ENCODE measurements at regions not wholly inside any gene's neighbourhood (a gene's known extent, or its start where the extent isn't known, plus 50 kb on each side); places are given as distances from the start of the nearest gene placed in this dataset.
A peak's percentile ranks its signal among the peaks of the same experiment; 100 is the strongest.

- Mint-ChIP-seq H3K27ac (no peak overlapping the region), H3K4me3 (no peak overlapping the region), H3K27me3 (ENCODE audit: insufficient read depth) (peaks cover 17% of the 10 kb centered on the region), H3K36me3 (ENCODE audit: low read depth) (no peaks in the 10 kb centered on the region), H3K9me3 (no peaks in the 10 kb centered on the region), H3K4me1 (ENCODE audit: low read depth) (no peaks in the 10 kb centered on the region)
- DNase-seq (ENCODE audit: low spot score): no peak
- intact Hi-C loops (cut with micrococcal nuclease): no loop called here
Observed at GRCh38 chr1:87949711-87950110, 621.0 kb downstream of the LMO4 start.

DNA sequence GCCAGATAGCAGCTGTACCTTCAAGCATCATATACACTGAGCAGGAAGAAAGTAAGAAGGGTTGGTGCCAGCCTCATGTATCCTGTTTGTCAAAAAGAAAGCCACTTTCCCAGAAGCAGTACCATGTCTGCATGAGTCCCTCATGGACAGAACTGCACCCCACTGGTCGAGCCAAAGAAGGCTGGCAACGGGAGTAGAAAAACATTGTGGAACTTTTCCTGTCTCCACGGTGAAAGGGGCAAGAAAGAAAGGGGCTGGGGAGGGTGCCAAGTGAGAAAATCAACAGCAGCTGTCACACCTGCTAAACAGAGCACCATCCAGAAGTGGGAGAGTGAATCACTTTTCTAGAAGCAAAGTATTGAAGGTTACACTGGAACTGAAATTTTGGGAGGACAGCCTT, 621.7 kb downstream of the LMO4 start:
- Mint-ChIP-seq H3K27me3 (ENCODE audit: insufficient read depth) (peaks cover 17% of the 10 kb centered on the region), H3K36me3 (ENCODE audit: low read depth) (no peaks in the 10 kb centered on the region), H3K9me3 (no peaks in the 10 kb centered on the region), H3K4me3 (no peak overlapping the region), H3K4me1 (ENCODE audit: low read depth) (no peaks in the 10 kb centered on the region), H3K27ac (no peak overlapping the region)
- intact Hi-C loops (cut with micrococcal nuclease): no loop called here
- DNase-seq (ENCODE audit: low spot score): no peak

DNA sequence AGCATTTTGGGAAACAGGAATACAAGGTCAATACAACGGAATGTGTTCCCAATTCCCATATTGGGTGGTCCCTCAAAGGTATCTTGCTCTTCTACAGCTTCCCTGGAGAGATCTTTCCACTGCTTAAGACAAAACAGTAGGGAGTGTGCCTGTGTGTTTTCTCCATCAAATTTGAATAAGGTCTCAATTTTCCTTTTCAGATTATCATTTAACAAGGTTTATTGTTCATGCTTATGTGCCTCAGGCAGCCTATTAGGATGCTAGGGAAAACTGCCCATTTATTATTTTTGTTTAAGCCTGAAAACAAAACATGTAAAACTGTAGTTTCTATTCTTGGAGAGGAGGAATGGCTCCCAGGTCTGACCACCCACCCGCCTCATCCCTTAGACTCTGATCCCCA, 622.7 kb downstream of the LMO4 start:
- Mint-ChIP-seq H3K9me3 (no peaks in the 10 kb centered on the region), H3K4me3 (no peak overlapping the region), H3K4me1 (ENCODE audit: low read depth) (no peaks in the 10 kb centered on the region), H3K27ac (no peak overlapping the region), H3K36me3 (ENCODE audit: low read depth) (no peaks in the 10 kb centered on the region), H3K27me3 (ENCODE audit: insufficient read depth) (peaks cover 17% of the 10 kb centered on the region)
- no peak for DNase-seq (ENCODE audit: low spot score)
- intact Hi-C loops (cut with micrococcal nuclease): no loop called here

DNA sequence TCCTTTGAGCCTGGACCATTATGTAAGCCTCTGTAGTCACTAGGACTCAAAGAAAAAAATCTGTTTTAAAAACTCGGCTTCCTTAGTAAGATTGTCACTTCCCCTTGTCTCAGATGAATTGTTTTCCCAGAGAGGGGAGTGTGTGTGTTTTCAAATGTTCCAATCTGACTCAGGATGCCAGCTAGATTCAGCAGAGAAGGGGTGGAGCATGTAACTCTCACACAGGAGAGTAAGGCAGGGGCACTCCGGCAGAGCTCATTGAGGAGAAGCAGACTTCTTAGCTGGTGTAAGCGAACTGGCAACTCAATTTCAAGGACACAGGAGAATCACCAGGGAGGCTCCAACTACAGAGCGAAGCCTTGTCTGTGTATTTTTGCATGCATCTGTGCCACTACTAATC, 623.2 kb downstream of the LMO4 start:
- H3K9me3 Mint-ChIP-seq: no peaks in the 10 kb centered on the region

DNA sequence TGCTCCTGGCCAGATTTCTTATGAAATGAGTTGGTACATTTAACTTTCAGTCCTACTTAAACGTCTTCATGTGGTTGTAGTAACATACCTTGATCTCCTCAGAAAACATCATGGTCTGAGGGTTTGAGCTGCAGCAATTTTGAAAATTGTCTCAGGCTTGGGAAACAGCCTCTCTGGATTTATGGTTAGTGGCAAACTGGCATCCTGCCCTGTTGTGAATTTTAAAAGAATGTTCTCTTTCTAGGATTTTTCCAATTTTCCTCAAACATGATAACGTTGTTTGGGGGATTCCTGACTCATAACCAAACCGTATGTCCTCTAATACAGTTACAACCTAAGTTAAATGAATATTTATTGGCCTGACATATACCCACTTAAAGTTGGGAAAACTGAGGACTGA, 624.4 kb downstream of the LMO4 start:
- H3K27me3 Mint-ChIP-seq (ENCODE audit: insufficient read depth): peaks cover 15% of the 10 kb centered on the region
- intact Hi-C loops (cut with micrococcal nuclease): loop anchor here (1.0 to 2.0 kb wide), 3 partner anchors 627 to 822 kb away; no protein-coding TSS in a partner anchor
- H3K9me3 Mint-ChIP-seq: no peaks in the 10 kb centered on the region
- H3K4me3 Mint-ChIP-seq: no peak overlapping the region
- H3K27ac Mint-ChIP-seq: no peak overlapping the region
- no peaks in the 10 kb centered on the region for H3K36me3 Mint-ChIP-seq (ENCODE audit: low read depth)
- H3K4me1 Mint-ChIP-seq (ENCODE audit: low read depth): no peaks in the 10 kb centered on the region
- DNase-seq (ENCODE audit: low spot score): no peak

More for the DNA sequence above, 623.2 kb downstream of the LMO4 start:
- no peak overlapping the region for H3K27ac Mint-ChIP-seq
- intact Hi-C loops (cut with micrococcal nuclease): loop anchor here (2.0 kb wide), 1 partner anchor 821 kb away; no protein-coding TSS in a partner anchor
- no peaks in the 10 kb centered on the region for H3K36me3 Mint-ChIP-seq (ENCODE audit: low read depth)
- DNase-seq (ENCODE audit: low spot score): no peak
- H3K4me3 Mint-ChIP-seq: no peak overlapping the region
- H3K27me3 Mint-ChIP-seq (ENCODE audit: insufficient read depth): peaks cover 17% of the 10 kb centered on the region
- no peaks in the 10 kb centered on the region for H3K4me1 Mint-ChIP-seq (ENCODE audit: low read depth)

GRCh38 chr1:87953732-87954344, 625.2 kb downstream of the LMO4 start:
- intact Hi-C loops (cut with micrococcal nuclease): loop anchor here (1.0 to 2.0 kb wide), 3 partner anchors 628 to 823 kb away; no protein-coding TSS in a partner anchor
- Mint-ChIP-seq H3K27ac (no peak overlapping the region), H3K27me3 (ENCODE audit: insufficient read depth) (peaks cover 14% of the 10 kb centered on the region), H3K36me3 (ENCODE audit: low read depth) (no peaks in the 10 kb centered on the region), H3K4me1 (ENCODE audit: low read depth) (no peaks in the 10 kb centered on the region), H3K4me3 (no peak overlapping the region), H3K9me3 (no peaks in the 10 kb centered on the region)
- DNase-seq (ENCODE audit: low spot score): peak; percentile 39

- Mint-ChIP-seq H3K27me3 (ENCODE audit: insufficient read depth) (peaks cover 12% of the 10 kb centered on the region), H3K4me1 (ENCODE audit: low read depth) (no peaks in the 10 kb centered on the region), H3K36me3 (ENCODE audit: low read depth) (no peaks in the 10 kb centered on the region), H3K27ac (no peak overlapping the region), H3K9me3 (no peaks in the 10 kb centered on the region), H3K4me3 (no peak overlapping the region)
- DNase-seq (ENCODE audit: low spot score): no peak
- intact Hi-C loops (cut with micrococcal nuclease): no loop called here
Observed at GRCh38 chr1:87955038-87955437, 626.4 kb downstream of the LMO4 start.

DNA sequence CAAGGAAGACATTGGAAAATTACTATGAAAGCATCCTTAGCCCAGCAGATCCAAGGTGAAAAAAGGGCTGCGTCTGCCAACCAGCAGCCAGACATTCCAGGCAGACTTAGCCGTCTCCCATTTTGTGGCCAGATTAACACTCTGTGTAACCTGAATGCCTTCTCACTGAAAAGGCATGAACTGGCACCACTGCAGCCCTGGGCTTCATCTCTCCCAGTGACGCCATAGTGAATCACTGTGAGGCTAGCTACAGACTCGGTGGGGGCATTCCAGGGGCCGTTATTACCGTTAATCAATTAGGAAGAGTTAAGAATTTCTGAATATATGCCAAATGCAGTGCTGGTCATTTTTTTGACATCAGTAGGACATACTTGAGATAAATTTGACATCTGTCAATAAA, 627.4 kb downstream of the LMO4 start:
- Mint-ChIP-seq H3K27me3 (ENCODE audit: insufficient read depth) (peaks cover 7% of the 10 kb centered on the region), H3K27ac (no peak overlapping the region), H3K4me1 (ENCODE audit: low read depth) (no peaks in the 10 kb centered on the region), H3K36me3 (ENCODE audit: low read depth) (no peaks in the 10 kb centered on the region), H3K4me3 (no peak overlapping the region), H3K9me3 (no peaks in the 10 kb centered on the region)
- intact Hi-C loops (cut with micrococcal nuclease): no loop called here
- DNase-seq (ENCODE audit: low spot score): no peak

DNA sequence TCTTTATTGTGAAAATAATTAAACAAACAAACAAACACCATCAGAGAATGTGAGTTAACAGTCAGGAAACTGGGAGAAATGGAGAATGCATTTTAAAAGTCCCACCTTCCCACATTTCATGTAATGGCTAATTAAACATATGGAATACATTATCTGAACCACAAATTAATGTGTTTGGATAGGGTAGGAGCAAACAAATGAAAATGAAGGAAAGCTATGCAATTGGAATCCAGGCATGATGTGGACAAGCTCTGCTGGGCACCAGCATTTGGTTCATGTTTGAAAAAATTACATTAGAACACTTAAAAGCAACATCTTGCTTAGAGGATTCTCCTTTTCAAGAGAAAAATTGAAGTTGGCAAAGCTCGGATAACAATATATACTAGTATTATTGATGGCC, 628.1 kb downstream of the LMO4 start:
- Mint-ChIP-seq H3K4me3 (no peak overlapping the region), H3K27me3 (ENCODE audit: insufficient read depth) (peaks cover 7% of the 10 kb centered on the region), H3K36me3 (ENCODE audit: low read depth) (no peaks in the 10 kb centered on the region), H3K27ac (no peak overlapping the region), H3K4me1 (ENCODE audit: low read depth) (no peaks in the 10 kb centered on the region), H3K9me3 (no peaks in the 10 kb centered on the region)
- intact Hi-C loops (cut with micrococcal nuclease): no loop called here
- DNase-seq (ENCODE audit: low spot score): no peak

DNA sequence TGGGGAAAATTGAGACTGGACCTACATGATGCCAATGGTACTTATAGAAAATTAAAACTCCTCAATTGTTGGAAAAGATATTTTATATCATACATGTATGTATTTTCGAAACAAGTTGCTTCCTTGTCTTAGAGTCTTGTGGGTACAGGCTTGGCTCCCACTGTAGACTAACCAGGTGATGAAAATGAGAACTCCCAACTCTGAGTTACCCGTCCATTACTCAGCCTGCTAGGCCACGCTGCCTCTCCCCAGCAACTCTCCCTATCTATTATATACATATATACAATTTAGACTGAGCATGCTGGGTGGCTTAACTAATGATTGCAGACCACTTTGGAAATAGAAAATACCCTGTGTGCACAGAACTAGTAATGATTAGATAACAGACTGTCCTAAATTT, 628.7 kb downstream of the LMO4 start:
- Mint-ChIP-seq H3K4me3 (no peak overlapping the region), H3K9me3 (no peaks in the 10 kb centered on the region), H3K27ac (no peak overlapping the region), H3K4me1 (ENCODE audit: low read depth) (no peaks in the 10 kb centered on the region), H3K27me3 (ENCODE audit: insufficient read depth) (peaks cover 3% of the 10 kb centered on the region), H3K36me3 (ENCODE audit: low read depth) (no peaks in the 10 kb centered on the region)
- intact Hi-C loops (cut with micrococcal nuclease): no loop called here
- DNase-seq (ENCODE audit: low spot score): no peak

GRCh38 chr1:87958201-87958600, 629.5 kb downstream of the LMO4 start:
- Mint-ChIP-seq H3K4me1 (ENCODE audit: low read depth) (no peaks in the 10 kb centered on the region), H3K4me3 (no peak overlapping the region), H3K27me3 (ENCODE audit: insufficient read depth) (no peaks in the 10 kb centered on the region), H3K9me3 (no peaks in the 10 kb centered on the region), H3K27ac (no peak overlapping the region), H3K36me3 (ENCODE audit: low read depth) (no peaks in the 10 kb centered on the region)
- intact Hi-C loops (cut with micrococcal nuclease): no loop called here
- no peak for DNase-seq (ENCODE audit: low spot score)

DNA sequence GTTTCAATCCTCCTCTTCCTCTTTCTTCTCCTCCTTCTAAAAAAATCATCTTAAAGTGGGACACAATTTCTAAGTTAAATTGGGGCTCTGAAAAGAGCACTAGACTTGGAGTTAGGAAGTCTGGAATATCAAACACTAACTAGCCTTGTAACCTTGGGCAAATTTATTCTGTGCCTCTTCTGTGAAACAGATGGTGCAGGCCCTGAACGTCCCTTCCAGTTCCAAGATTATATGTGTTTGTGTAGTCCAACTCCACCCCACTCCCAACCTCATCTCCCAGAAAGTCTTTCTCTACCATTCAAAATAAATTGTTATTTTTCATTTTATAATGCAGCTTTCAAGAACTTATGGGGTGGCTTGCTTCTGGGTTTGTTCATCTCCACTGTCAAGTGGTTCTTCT, 630.0 kb downstream of the LMO4 start:
- no peak for DNase-seq (ENCODE audit: low spot score)
- Mint-ChIP-seq H3K36me3 (ENCODE audit: low read depth) (no peaks in the 10 kb centered on the region), H3K9me3 (no peaks in the 10 kb centered on the region), H3K27ac (no peak overlapping the region), H3K4me3 (no peak overlapping the region), H3K27me3 (ENCODE audit: insufficient read depth) (no peaks in the 10 kb centered on the region), H3K4me1 (ENCODE audit: low read depth) (no peaks in the 10 kb centered on the region)
- intact Hi-C loops (cut with micrococcal nuclease): no loop called here

DNA sequence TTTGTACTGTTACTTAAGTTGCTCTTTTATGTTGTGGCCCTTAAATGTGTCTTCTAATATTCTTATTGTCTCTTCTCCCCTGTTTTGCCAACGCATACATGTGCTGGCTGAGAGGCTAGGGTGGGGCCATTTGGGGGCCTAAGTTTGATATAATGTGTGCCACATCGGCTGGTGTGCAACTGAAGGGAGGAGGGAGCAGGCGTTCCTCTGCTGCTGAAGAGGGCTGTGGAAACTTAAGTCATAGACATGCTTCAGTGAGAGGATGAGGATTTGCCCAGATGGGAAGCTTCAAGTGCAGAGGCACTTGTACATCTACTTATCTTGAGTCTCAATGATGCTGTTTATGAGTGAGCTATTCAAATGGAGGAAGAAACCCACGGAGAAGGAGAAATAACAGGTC, 630.6 kb downstream of the LMO4 start:
- intact Hi-C loops (cut with micrococcal nuclease): no loop called here
- DNase-seq (ENCODE audit: low spot score): no peak
- H3K36me3 Mint-ChIP-seq (ENCODE audit: low read depth): no peaks in the 10 kb centered on the region

DNA sequence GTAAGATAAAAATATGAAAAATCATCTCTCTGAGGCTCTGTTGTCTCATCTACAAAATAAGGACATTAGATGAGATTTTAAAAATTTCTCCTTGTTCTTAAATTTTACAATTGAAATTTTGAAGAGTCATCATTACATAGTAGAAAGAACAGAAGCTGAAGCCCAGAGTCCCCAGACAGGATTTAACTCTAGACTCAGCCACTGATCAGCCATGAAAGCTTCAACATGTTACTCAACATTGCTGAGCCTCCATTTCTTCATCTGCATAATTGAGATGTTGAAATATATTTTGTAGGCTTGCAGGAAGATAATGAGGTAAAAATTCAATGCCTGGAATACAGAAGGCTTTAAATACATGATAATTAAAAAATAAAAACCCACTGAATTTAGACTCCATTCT, 633.3 kb downstream of the LMO4 start:
- H3K4me3 Mint-ChIP-seq: no peak overlapping the region
- no peak overlapping the region for H3K27ac Mint-ChIP-seq
- H3K36me3 Mint-ChIP-seq (ENCODE audit: low read depth): no peaks in the 10 kb centered on the region
- peaks cover 3% of the 10 kb centered on the region for H3K27me3 Mint-ChIP-seq (ENCODE audit: insufficient read depth)
- no peaks in the 10 kb centered on the region for H3K4me1 Mint-ChIP-seq (ENCODE audit: low read depth)
- DNase-seq (ENCODE audit: low spot score): no peak
- intact Hi-C loops (cut with micrococcal nuclease): no loop called here
- H3K9me3 Mint-ChIP-seq: no peaks in the 10 kb centered on the region

More for the DNA sequence above, 630.6 kb downstream of the LMO4 start:
- Mint-ChIP-seq H3K27ac (no peak overlapping the region), H3K27me3 (ENCODE audit: insufficient read depth) (no peaks in the 10 kb centered on the region), H3K9me3 (no peaks in the 10 kb centered on the region), H3K4me1 (ENCODE audit: low read depth) (no peaks in the 10 kb centered on the region), H3K4me3 (no peak overlapping the region)

Measured in activated T-helper 1 cell treated with anti-CD3 and anti-CD28 coated beads, Interleukin-12 subunit alpha, Interleukin-12 subunit beta, Interleukin-2, Interleukin-4 antibody, amounts not matched to agents 30 ng/mL and 10 ng/mL and 1 ng/mL, durations not matched to agents 14 hours and 24 hours and 36 hours (primary cell).